ENCODE measurements at regions not wholly inside any gene's neighbourhood (a gene's known extent, or its start where the extent isn't known, plus 50 kb on each side); places are given as distances from the start of the nearest gene placed in this dataset.

DNA sequence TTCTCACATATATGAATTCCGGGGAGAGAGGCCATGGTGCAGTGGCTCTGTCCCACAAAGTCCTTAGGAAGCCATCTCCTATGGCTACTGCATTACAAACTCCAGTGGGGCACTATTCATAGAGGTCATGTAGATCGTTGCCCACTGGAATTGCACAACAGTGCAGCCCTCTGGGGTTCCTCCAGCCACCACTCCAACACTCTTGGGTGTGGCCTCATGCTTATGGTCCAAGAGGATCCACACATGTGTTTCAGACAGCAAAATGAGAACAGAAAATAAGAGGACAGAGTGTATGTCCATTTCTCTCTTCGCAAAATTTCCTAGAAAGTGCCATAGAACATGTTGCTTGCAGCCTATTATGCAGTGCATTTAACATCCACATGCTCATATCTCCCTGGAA, 444.2 kb upstream of the FAM241A start:
- Histone ChIP-seq H3K27ac (ENCODE audit: insufficient read depth, low read length) (no peak overlapping the region), H4K8ac (ENCODE audit: low read depth in 2 of 2, low read length in 2 of 2) (no peak overlapping the region), H3K27me3 (ENCODE audit: control insufficient read depth, insufficient read depth, low read length) (no peaks in the 10 kb centered on the region), H2BK15ac (ENCODE audit: low read depth, low read length) (no peak overlapping the region), H3K23ac (ENCODE audit: low read depth, low read length) (no peak overlapping the region), H2BK120ac (ENCODE audit: low read depth, low read length) (no peak overlapping the region), H3K56ac (ENCODE audit: extremely low read depth, insufficient read depth, low read length) (no peak overlapping the region), H2AK5ac (ENCODE audit: low read depth, low read length) (no peak overlapping the region), H2AK9ac (replicated peaks; ENCODE audit: low read depth, low read length, poor library complexity) (no peak overlapping the region), H3K4me1 (ENCODE audit: control insufficient read depth, insufficient read depth, low read length) (no peaks in the 10 kb centered on the region), H3K4ac (ENCODE audit: low read depth, low read length) (no peak overlapping the region), H3K18ac (ENCODE audit: low read depth, low read length) (no peak overlapping the region), H3K9me3 (ENCODE audit: control insufficient read depth, insufficient read depth, low read length) (no peaks in the 10 kb centered on the region), H2BK20ac (ENCODE audit: low read depth, low read length) (no peak overlapping the region), H2BK5ac (ENCODE audit: low read depth, low read length, poor library complexity, severe bottlenecking) (no peak overlapping the region), H4K20me1 (ENCODE audit: insufficient read depth, low read length) (no peaks in the 10 kb centered on the region), H3K9me1 (ENCODE audit: insufficient read depth, low read length) (no peaks in the 10 kb centered on the region), H3K9ac (ENCODE audit: low read depth, low read length) (no peak overlapping the region), H2AFZ (replicated peaks; ENCODE audit: low read length, poor library complexity) (no peak overlapping the region), H4K5ac (ENCODE audit: low read depth, low read length) (no peak overlapping the region), H3K14ac (replicated peaks; ENCODE audit: low read depth, low read length) (no peak overlapping the region), H3K79me1 (ENCODE audit: low read depth in 1 of 2, low read length in 2 of 2) (no peaks in the 10 kb centered on the region), H3K36me3 (ENCODE audit: control insufficient read depth, insufficient read depth, low read length) (no peaks in the 10 kb centered on the region), H4K91ac (ENCODE audit: insufficient read depth, low read depth, low read length) (no peak overlapping the region), H3K4me3 (ENCODE audit: insufficient read depth, low read depth, low read length) (no peak overlapping the region), H3K4me2 (ENCODE audit: low read depth, low read length) (no peak overlapping the region)
- no peak for DNase-seq
- TF ChIP-seq RFX5 (IDR thresholded peaks at IDR 0.05; ENCODE audit: low read depth, low read length) (no peak), BHLHE40 (IDR thresholded peaks at IDR 0.05; ENCODE audit: low read depth, low read length) (no peak), POLR2A (IDR thresholded peaks at IDR 0.05; ENCODE audit: low read depth, low read length) (no peak), MXI1 (IDR thresholded peaks at IDR 0.05; ENCODE audit: borderline replicate concordance, low read depth, low read length) (no peak)
- TF ChIP-seq, protein P1, sequence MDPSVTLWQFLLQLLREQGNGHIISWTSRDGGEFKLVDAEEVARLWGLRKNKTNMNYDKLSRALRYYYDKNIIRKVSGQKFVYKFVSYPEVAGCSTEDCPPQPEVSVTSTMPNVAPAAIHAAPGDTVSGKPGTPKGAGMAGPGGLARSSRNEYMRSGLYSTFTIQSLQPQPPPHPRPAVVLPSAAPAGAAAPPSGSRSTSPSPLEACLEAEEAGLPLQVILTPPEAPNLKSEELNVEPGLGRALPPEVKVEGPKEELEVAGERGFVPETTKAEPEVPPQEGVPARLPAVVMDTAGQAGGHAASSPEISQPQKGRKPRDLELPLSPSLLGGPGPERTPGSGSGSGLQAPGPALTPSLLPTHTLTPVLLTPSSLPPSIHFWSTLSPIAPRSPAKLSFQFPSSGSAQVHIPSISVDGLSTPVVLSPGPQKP (IDR thresholded peaks at IDR 0.05; ENCODE audit: borderline replicate concordance, low read depth, low read length) = no peak
- CTCF ChIA-PET = no interaction called here
- dilution Hi-C loops (cut with HindIII; ENCODE audit: low sequenced_read_pairs, unreplicated experiment) (no loop called here), intact Hi-C loops (cut with micrococcal nuclease) (no loop called here), in situ Hi-C loops (cut with MboI; ENCODE audit: low sequenced_read_pairs) (no loop called here)
- POLR2A ChIA-PET (ENCODE audit: unreplicated experiment) = no interaction called here
- no peak for ATAC-seq (ENCODE audit: low read depth)
- BruUV-seq (replicated peaks) = no TSS peak
- WGBS, 2 experiments (ENCODE audit: extremely low coverage in 2 of 2, insufficient read length in 1 of 2) = no CpG with 5 or more reads among the region's 3 CpGs

Measured in IMR-90 (cell line).